ENCODE measurements at regions not wholly inside any gene's neighbourhood (a gene's known extent, or its start where the extent isn't known, plus 50 kb on each side); places are given as distances from the start of the nearest gene placed in this dataset.

GRCh38 chr2:75415731-75416130 lies 145.0 kb downstream of the EVA1A start:
- H3K27ac ChIP-seq: no peak overlapping the region
- H3K4me3 ChIP-seq: no peak overlapping the region
- 39 to 41% methylated on average over 1 of the region's 1 CpG for WGBS, 2 donors
- intact Hi-C loops (cut with DNase I; ENCODE audit: low total_unique reads): no loop called here
- DNase-seq: no peak
- TF ChIP-seq POLR2A (IDR thresholded peaks at IDR 0.05): no peak
- no peaks in the 10 kb centered on the region for H3K9me3 ChIP-seq
- no peaks in the 10 kb centered on the region for H3K27me3 ChIP-seq
- no peaks in the 10 kb centered on the region for H3K36me3 ChIP-seq (ENCODE audit: low read depth, missing control alignments)
- H3K4me1 ChIP-seq: no peaks in the 10 kb centered on the region

- DNase-seq: no peak
- H3K4me1 ChIP-seq: no peaks in the 10 kb centered on the region
- WGBS, 2 donors: 90 to 92% methylated on average over 4 of the region's 4 CpGs
- H3K27me3 ChIP-seq: no peaks in the 10 kb centered on the region
- H3K4me3 ChIP-seq: no peak overlapping the region
- no peak overlapping the region for H3K27ac ChIP-seq
- intact Hi-C loops (cut with DNase I; ENCODE audit: low total_unique reads): no loop called here
- H3K36me3 ChIP-seq (ENCODE audit: low read depth, missing control alignments): no peaks in the 10 kb centered on the region
- TF ChIP-seq, protein P1, sequence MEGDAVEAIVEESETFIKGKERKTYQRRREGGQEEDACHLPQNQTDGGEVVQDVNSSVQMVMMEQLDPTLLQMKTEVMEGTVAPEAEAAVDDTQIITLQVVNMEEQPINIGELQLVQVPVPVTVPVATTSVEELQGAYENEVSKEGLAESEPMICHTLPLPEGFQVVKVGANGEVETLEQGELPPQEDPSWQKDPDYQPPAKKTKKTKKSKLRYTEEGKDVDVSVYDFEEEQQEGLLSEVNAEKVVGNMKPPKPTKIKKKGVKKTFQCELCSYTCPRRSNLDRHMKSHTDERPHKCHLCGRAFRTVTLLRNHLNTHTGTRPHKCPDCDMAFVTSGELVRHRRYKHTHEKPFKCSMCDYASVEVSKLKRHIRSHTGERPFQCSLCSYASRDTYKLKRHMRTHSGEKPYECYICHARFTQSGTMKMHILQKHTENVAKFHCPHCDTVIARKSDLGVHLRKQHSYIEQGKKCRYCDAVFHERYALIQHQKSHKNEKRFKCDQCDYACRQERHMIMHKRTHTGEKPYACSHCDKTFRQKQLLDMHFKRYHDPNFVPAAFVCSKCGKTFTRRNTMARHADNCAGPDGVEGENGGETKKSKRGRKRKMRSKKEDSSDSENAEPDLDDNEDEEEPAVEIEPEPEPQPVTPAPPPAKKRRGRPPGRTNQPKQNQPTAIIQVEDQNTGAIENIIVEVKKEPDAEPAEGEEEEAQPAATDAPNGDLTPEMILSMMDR (IDR thresholded peaks at IDR 0.05): no peak
- TF ChIP-seq POLR2A (IDR thresholded peaks at IDR 0.05): no peak
- H3K9me3 ChIP-seq: no peaks in the 10 kb centered on the region
Observed at GRCh38 chr2:75415111-75415626, 145.6 kb downstream of the EVA1A start.

- intact Hi-C loops (cut with DNase I; ENCODE audit: low total_unique reads): no loop called here
- no peak for TF ChIP-seq POLR2A (IDR thresholded peaks at IDR 0.05)
- TF ChIP-seq, protein P1 (IDR thresholded peaks at IDR 0.05): no peak
- Histone ChIP-seq H3K36me3 (ENCODE audit: low read depth, missing control alignments) (no peaks in the 10 kb centered on the region), H3K4me3 (no peak overlapping the region), H3K27me3 (no peaks in the 10 kb centered on the region), H3K9me3 (no peaks in the 10 kb centered on the region), H3K4me1 (no peaks in the 10 kb centered on the region), H3K27ac (no peak overlapping the region)
- 79 to 85% methylated on average over 2 of the region's 2 CpGs for WGBS, 2 donors
- no peak for DNase-seq
Observed at GRCh38 chr2:75411574-75411973, 149.2 kb downstream of the EVA1A start.

DNA sequence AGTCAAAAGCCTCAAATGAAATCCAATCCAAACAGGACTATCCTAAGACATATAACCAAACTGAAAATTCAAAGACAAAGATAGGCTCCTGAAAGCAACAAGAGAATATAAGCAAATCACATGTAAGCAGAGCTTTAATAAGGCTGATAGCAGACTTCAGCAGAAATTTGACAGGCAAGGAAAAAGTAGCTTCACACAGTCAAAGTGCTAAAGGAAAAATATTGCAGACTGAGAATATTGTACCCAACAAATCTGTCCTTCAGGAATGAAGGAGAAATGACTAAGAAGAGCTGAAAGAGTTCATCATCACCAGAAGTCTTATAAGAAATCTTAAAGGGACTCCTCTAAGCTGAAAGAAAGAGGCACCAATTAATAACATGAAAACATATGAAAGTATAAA lies 150.0 kb downstream of the EVA1A start:
- no peak for TF ChIP-seq POLR2A (IDR thresholded peaks at IDR 0.05)
- TF ChIP-seq, protein P1 (IDR thresholded peaks at IDR 0.05): no peak
- Histone ChIP-seq H3K9me3 (no peaks in the 10 kb centered on the region), H3K27me3 (no peaks in the 10 kb centered on the region), H3K4me1 (no peaks in the 10 kb centered on the region), H3K36me3 (ENCODE audit: low read depth, missing control alignments) (no peaks in the 10 kb centered on the region), H3K27ac (no peak overlapping the region), H3K4me3 (no peak overlapping the region)
- intact Hi-C loops (cut with DNase I; ENCODE audit: low total_unique reads): no loop called here
- no peak for DNase-seq

- H3K27me3 ChIP-seq: no peaks in the 10 kb centered on the region
- intact Hi-C loops (cut with DNase I; ENCODE audit: low total_unique reads): no loop called here
- no peak for TF ChIP-seq POLR2A (IDR thresholded peaks at IDR 0.05)
- TF ChIP-seq, protein P1 (IDR thresholded peaks at IDR 0.05): no peak
Observed at GRCh38 chr2:75408771-75409170, 152.0 kb downstream of the EVA1A start.

More at GRCh38 chr2:75408771-75409170, 152.0 kb downstream of the EVA1A start:
- Histone ChIP-seq H3K9me3 (no peaks in the 10 kb centered on the region), H3K36me3 (ENCODE audit: low read depth, missing control alignments) (no peaks in the 10 kb centered on the region), H3K27ac (no peak overlapping the region), H3K4me3 (no peak overlapping the region), H3K4me1 (no peaks in the 10 kb centered on the region)
- DNase-seq: no peak

Measured in testis (tissue), 2 donors.